Tibial artery (tissue), 4 donors: ENCODE measurements at regions not wholly inside any gene's neighbourhood (a gene's known extent, or its start where the extent isn't known, plus 50 kb on each side); places are given as distances from the start of the nearest gene placed in this dataset.

Source experiments
- DNase-seq, 2 donors: peaks; one replicate each; pipeline ENCODE4 v3.0.0-alpha.2; 2019
- H3K27ac ChIP-seq, 2 donors: fragments of 200-600 bp; sonication (generic) in 1 of 2; 1 replicate in 1 of 2; 2 replicates in 1 of 2; pipeline ENCODE4 v1.5.1; 2018 to 2019; ENCODE audit warnings: mild to moderate bottlenecking in 1 of 2
- H3K27me3 ChIP-seq, 2 donors: fragments of 200-600 bp; sonication (generic) in 1 of 2; one replicate each; pipeline versions ENCODE4 v1.5.1 to v1.6.0; 2016 to 2019
- H3K36me3 ChIP-seq, 3 donors: fragments of 200-600 bp; sonication (generic) in 2 of 3; one replicate each; pipeline ENCODE4 v1.5.1; 2016 to 2019; ENCODE audit warnings: mild to moderate bottlenecking in 2 of 3
- H3K4me1 ChIP-seq, 4 donors: fragments of 200-600 bp; sonication (generic) in 2 of 4; 1 replicate in 3 of 4; 2 replicates in 1 of 4; pipeline ENCODE4 v1.5.1; 2016 to 2019
- H3K4me3 ChIP-seq, 2 donors: fragments of 200-600 bp; sonication (generic) in 1 of 2; 1 replicate in 1 of 2; 2 replicates in 1 of 2; pipeline ENCODE4 v1.5.1; 2018 to 2019; ENCODE audit warnings: mild to moderate bottlenecking in 2 of 2
- H3K9me3 ChIP-seq, 3 donors: fragments of 200-600 bp; sonication (generic) in 1 of 3; one replicate each; pipeline ENCODE4 v1.5.1; 2016 to 2019
- CTCF ChIP-seq, 2 experiments: fragments of 200-600 bp in 1 of 2; fragments of 450-650 bp in 1 of 2; IDR thresholded peaks; one replicate each; pipeline ENCODE4 v1.5.1; 2017 to 2019; ENCODE audit warnings: antibody characterized with exemption in 2 of 2, mild to moderate bottlenecking in 1 of 2, moderate library complexity in 1 of 2
- intact Hi-C: fragments of 100-400 bp; cut with DNase I; formaldehyde crosslinking; loops from one replicate; pipeline ENCODE4 v1.15.0; 2023; ENCODE audit warnings: low total_unique reads

- peaks cover 0 to 4% of the 10 kb centered on the region in 2 donors for H3K27me3 ChIP-seq
- DNase-seq, result no peak
- intact Hi-C loops, result no loop called here
- H3K4me3 ChIP-seq, result no peak overlapping the region
- H3K27ac ChIP-seq, result no peak overlapping the region
- H3K36me3 ChIP-seq, result no peaks in the 10 kb centered on the region
- no peak for TF ChIP-seq CTCF (IDR thresholded peaks at IDR 0.05)
- no peaks in the 10 kb centered on the region for H3K4me1 ChIP-seq
- no peaks in the 10 kb centered on the region for H3K9me3 ChIP-seq
These were observed 810.7 kb downstream of the TBC1D22A start for GRCh38 chr22:47573141-47573540.

GRCh38 chr22:47572443-47572842, 810.0 kb downstream of the TBC1D22A start:
- intact Hi-C loops, result no loop called here
- H3K27ac ChIP-seq, result no peak overlapping the region
- H3K9me3 ChIP-seq, result no peaks in the 10 kb centered on the region
- H3K27me3 ChIP-seq, result peaks cover 0 to 4% of the 10 kb centered on the region in 2 donors
- no peaks in the 10 kb centered on the region for H3K36me3 ChIP-seq
- TF ChIP-seq CTCF (IDR thresholded peaks at IDR 0.05), result no peak
- no peaks in the 10 kb centered on the region for H3K4me1 ChIP-seq
- no peak overlapping the region for H3K4me3 ChIP-seq
- peak in 1 of 2 donors; percentile 7 for DNase-seq

- Histone ChIP-seq H3K9me3 (no peaks in the 10 kb centered on the region), H3K27me3 (peaks cover 0 to 4% of the 10 kb centered on the region in 2 donors), H3K36me3 (no peaks in the 10 kb centered on the region), H3K4me1 (no peaks in the 10 kb centered on the region), H3K4me3 (no peak overlapping the region), H3K27ac (no peak overlapping the region)
- intact Hi-C loops, result no loop called here
- TF ChIP-seq CTCF (IDR thresholded peaks at IDR 0.05), result no peak
- peak; percentile 15 to 45 for DNase-seq
These were observed 809.2 kb downstream of the TBC1D22A start for GRCh38 chr22:47571616-47572015.

GRCh38 chr22:47570851-47571250, 808.4 kb downstream of the TBC1D22A start:
- Histone ChIP-seq H3K36me3 (no peaks in the 10 kb centered on the region), H3K4me3 (no peak overlapping the region), H3K9me3 (no peaks in the 10 kb centered on the region), H3K27me3 (peaks cover 0 to 4% of the 10 kb centered on the region in 2 donors), H3K4me1 (no peaks in the 10 kb centered on the region), H3K27ac (no peak overlapping the region)
- intact Hi-C loops, result no loop called here
- no peak for TF ChIP-seq CTCF (IDR thresholded peaks at IDR 0.05)
- DNase-seq, result peak in 1 of 2 donors; percentile 0

GRCh38 chr22:47570300-47570685, 807.8 kb downstream of the TBC1D22A start:
- no peak for TF ChIP-seq CTCF (IDR thresholded peaks at IDR 0.05)
- Histone ChIP-seq H3K27ac (no peak overlapping the region), H3K4me1 (no peaks in the 10 kb centered on the region), H3K36me3 (no peaks in the 10 kb centered on the region), H3K4me3 (no peak overlapping the region), H3K27me3 (peaks cover 0 to 4% of the 10 kb centered on the region in 2 donors), H3K9me3 (no peaks in the 10 kb centered on the region)
- peak in 1 of 2 donors; percentile 10 for DNase-seq
- intact Hi-C loops, result no loop called here
